ENCODE measurements at regions not wholly inside any gene's neighbourhood (a gene's known extent, or its start where the extent isn't known, plus 50 kb on each side); places are given as distances from the start of the nearest gene placed in this dataset.

- H3K9ac ChIP-seq (replicated peaks in 1 of 4; ENCODE audit: extremely low read depth in 1 of 4, low read depth in 3 of 4, low read length in 3 of 4): no peak overlapping the region
- H3K79me2 ChIP-seq (ENCODE audit: control insufficient read depth in 1 of 2, insufficient read depth in 2 of 2, low read length in 2 of 2): no peaks in the 10 kb centered on the region
- H3K4me1 ChIP-seq (replicated peaks in 1 of 4; ENCODE audit: control insufficient read depth in 3 of 4, insufficient read depth in 4 of 4, low read length in 3 of 4): no peaks in the 10 kb centered on the region
- no peak overlapping the region for H3K27ac ChIP-seq (ENCODE audit: low read depth, low read length)
- no peak overlapping the region for H4K8ac ChIP-seq (ENCODE audit: extremely low read depth, insufficient read depth, low read length)
- H2BK5ac ChIP-seq (ENCODE audit: low read depth, low read length): no peak overlapping the region
- no peaks in the 10 kb centered on the region for H3K27me3 ChIP-seq (replicated peaks in 1 of 4; ENCODE audit: control insufficient read depth in 3 of 4, extremely low read depth in 1 of 4, insufficient read depth in 3 of 4, low read length in 3 of 4)
- no peak overlapping the region for H4K5ac ChIP-seq (ENCODE audit: insufficient read length, low read depth, low read length)
- no peak overlapping the region for H2BK20ac ChIP-seq (ENCODE audit: low read length)
- H3K79me1 ChIP-seq (ENCODE audit: low read depth, low read length): no peaks in the 10 kb centered on the region
- ChIA-PET POLR2A (ENCODE audit: partially characterized antibody) (interaction anchor here (0.9 kb wide), 1 partner anchor 9 kb away, joined by 3 read pairs; no protein-coding TSS in a partner anchor), CTCF (ENCODE audit: partially characterized antibody) (interaction anchor here (0.9 to 4.5 kb wide), 5 partner anchors 11 to 323 kb away, joined by 3 to 27 read pairs (median 3); no protein-coding TSS in a partner anchor)
- H3K4me3 ChIP-seq (ENCODE audit: extremely low read depth in 1 of 4, insufficient read depth in 2 of 4, low read depth in 3 of 4, low read length in 4 of 4): no peak overlapping the region
- no peak for DNase-seq (ENCODE audit: low read depth in 1 of 2, low spot score in 2 of 2)
- no peak overlapping the region for H3K23ac ChIP-seq (ENCODE audit: insufficient read length)
- H3K56ac ChIP-seq (replicated peaks; ENCODE audit: insufficient read length, low read depth, low read length): no peak overlapping the region
- no peaks in the 10 kb centered on the region for H3K23me2 ChIP-seq (ENCODE audit: low read depth, low read length)
- no peak overlapping the region for H3K4me2 ChIP-seq (ENCODE audit: insufficient read depth in 1 of 2, low read depth in 2 of 2, low read length in 2 of 2)
- H2BK120ac ChIP-seq (replicated peaks; ENCODE audit: low read depth, low read length): no peak overlapping the region
- H2BK15ac ChIP-seq (ENCODE audit: low read length): no peak overlapping the region
- H3K9me3 ChIP-seq (ENCODE audit: insufficient read depth in 2 of 2, low read depth in 1 of 2, low read length in 1 of 2): peaks cover 0 to 11% of the 10 kb centered on the region in 2 experiments; a peak in 2 of 4 replicates
- WGBS, 2 experiments (ENCODE audit: extremely low coverage in 1 of 2, insufficient coverage in 1 of 2, insufficient read length in 1 of 2, insufficient replicate concordance in 2 of 2, low coverage in 1 of 2, low lambda C conversion rate in 2 of 2, missing lambda C conversion rate in 1 of 2): 90% methylated on average over 7 of the region's 7 CpGs; no CpG with 5 or more reads in 1 of the 2 experiments
- H2BK12ac ChIP-seq (ENCODE audit: low read depth, low read length): no peak overlapping the region
- no peak overlapping the region for H2AK5ac ChIP-seq (ENCODE audit: low read depth, low read length)
- no peak overlapping the region for H3K4ac ChIP-seq (replicated peaks; ENCODE audit: insufficient read length, low read depth, low read length)
- H2AFZ ChIP-seq (ENCODE audit: low read length): no peak overlapping the region
- H3K36me3 ChIP-seq (ENCODE audit: control insufficient read depth in 2 of 4, insufficient read depth in 4 of 4, low read length in 3 of 4): no peaks in the 10 kb centered on the region
- H3K14ac ChIP-seq (ENCODE audit: insufficient read length): no peak overlapping the region
- FAIRE-seq: no peak
- H4K20me1 ChIP-seq (replicated peaks in 1 of 2; ENCODE audit: control insufficient read depth in 1 of 2, insufficient read depth in 2 of 2, low read length in 2 of 2): no peaks in the 10 kb centered on the region
- TF ChIP-seq GTF2F1 (IDR thresholded peaks at IDR 0.05; ENCODE audit: borderline replicate concordance, low read depth, low read length): no peak
- no peak for TF ChIP-seq CTBP2 (IDR thresholded peaks at IDR 0.05; ENCODE audit: borderline replicate concordance, insufficient read depth, insufficient read length, low read length)
- no peak for TF ChIP-seq KDM5A (IDR thresholded peaks at IDR 0.05; ENCODE audit: low read length)
- TF ChIP-seq EP300 (IDR thresholded peaks at IDR 0.05; ENCODE audit: borderline replicate concordance in 1 of 2, low read depth in 2 of 2, low read length in 2 of 2): no peak
- no peak for TF ChIP-seq CREB1 (IDR thresholded peaks at IDR 0.05)
- no peak for TF ChIP-seq POU5F1 (IDR thresholded peaks at IDR 0.05; ENCODE audit: low read depth, low read length)
- no peak for TF ChIP-seq RBBP5 (IDR thresholded peaks at IDR 0.05; ENCODE audit: borderline replicate concordance, low read depth, low read length)
- no peak for TF ChIP-seq ASH2L (IDR thresholded peaks at IDR 0.05; ENCODE audit: low read length)
- TF ChIP-seq POLR2A (IDR thresholded peaks at IDR 0.05; ENCODE audit: control extremely low read depth in 1 of 2, low read depth in 2 of 2, low read length in 2 of 2): no peak
- TF ChIP-seq EGR1 (IDR thresholded peaks at IDR 0.05; ENCODE audit: borderline replicate concordance, low read depth, low read length): no peak
- no peak for TF ChIP-seq CBX5 (IDR thresholded peaks at IDR 0.05; ENCODE audit: low read depth, low read length)
- TF ChIP-seq TCF12 (IDR thresholded peaks at IDR 0.05; ENCODE audit: low read depth, low read length): no peak
- no peak for TF ChIP-seq KDM4A (IDR thresholded peaks at IDR 0.05; ENCODE audit: low read depth, low read length, severe bottlenecking)
- no peak for TF ChIP-seq E2F6 (IDR thresholded peaks at IDR 0.05)
- H3K18ac ChIP-seq (ENCODE audit: extremely low read depth, low read length): no peak overlapping the region
- no peak overlapping the region for H4K91ac ChIP-seq (replicated peaks; ENCODE audit: insufficient read length, low read length)
These were observed 74.6 kb upstream of the MYL2 start for GRCh38 chr12:110995016-110995415.
